ENCODE measurements at regions not wholly inside any gene's neighbourhood (a gene's known extent, or its start where the extent isn't known, plus 50 kb on each side); places are given as distances from the start of the nearest gene placed in this dataset.
A peak's percentile ranks its signal among the peaks of the same experiment; 100 is the strongest.

DNA sequence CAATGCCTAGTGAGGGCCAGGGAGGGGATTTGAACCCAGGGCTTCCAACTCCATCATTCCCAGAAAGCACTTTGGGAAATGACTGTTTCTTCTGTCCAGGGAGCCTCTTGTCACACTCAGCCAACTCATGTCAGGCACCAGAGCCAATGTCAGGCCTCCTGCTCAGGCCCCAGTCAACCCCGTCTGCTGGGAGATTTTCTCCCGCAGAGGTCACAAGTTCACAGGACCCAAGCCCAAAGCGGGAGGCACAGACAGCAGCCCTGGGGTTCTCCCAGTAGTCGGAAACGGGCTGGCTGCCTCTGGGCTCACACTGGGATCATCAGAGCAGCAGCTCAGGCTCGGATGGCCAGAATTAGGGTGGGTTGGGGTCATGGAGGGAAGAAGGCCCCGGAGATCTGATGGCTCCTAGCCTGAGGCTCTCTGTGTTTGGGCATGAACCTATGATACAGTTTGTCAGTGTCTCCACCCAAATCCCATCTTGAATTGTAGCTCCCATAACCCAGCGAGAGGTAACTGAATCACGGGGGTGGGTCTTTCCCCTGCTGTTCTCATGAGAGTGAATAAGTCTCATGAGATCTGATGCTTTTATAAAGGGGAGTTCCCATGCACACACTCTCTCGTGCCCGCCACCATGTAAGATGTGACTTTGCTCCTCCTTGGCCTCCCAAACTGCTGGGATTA, 255.5 kb downstream of the PARN start (continued):
- TF ChIP-seq, protein P1, sequence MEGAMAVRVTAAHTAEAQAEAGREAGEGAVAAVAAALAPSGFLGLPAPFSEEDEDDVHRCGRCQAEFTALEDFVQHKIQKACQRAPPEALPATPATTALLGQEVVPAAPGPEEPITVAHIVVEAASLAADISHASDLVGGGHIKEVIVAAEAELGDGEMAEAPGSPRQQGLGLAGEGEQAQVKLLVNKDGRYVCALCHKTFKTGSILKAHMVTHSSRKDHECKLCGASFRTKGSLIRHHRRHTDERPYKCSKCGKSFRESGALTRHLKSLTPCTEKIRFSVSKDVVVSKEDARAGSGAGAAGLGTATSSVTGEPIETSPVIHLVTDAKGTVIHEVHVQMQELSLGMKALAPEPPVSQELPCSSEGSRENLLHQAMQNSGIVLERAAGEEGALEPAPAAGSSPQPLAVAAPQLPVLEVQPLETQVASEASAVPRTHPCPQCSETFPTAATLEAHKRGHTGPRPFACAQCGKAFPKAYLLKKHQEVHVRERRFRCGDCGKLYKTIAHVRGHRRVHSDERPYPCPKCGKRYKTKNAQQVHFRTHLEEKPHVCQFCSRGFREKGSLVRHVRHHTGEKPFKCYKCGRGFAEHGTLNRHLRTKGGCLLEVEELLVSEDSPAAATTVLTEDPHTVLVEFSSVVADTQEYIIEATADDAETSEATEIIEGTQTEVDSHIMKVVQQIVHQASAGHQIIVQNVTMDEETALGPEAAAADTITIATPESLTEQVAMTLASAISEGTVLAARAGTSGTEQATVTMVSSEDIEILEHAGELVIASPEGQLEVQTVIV (IDR thresholded peaks at IDR 0.05; ENCODE audit: borderline replicate concordance, partially characterized antibody): no peak
- 0 out of 2 replicates have a peak, but pooled peaks have one; percentile 31 for TF ChIP-seq NR2F1 (conservative IDR thresholded peaks at IDR 0.05)

DNA sequence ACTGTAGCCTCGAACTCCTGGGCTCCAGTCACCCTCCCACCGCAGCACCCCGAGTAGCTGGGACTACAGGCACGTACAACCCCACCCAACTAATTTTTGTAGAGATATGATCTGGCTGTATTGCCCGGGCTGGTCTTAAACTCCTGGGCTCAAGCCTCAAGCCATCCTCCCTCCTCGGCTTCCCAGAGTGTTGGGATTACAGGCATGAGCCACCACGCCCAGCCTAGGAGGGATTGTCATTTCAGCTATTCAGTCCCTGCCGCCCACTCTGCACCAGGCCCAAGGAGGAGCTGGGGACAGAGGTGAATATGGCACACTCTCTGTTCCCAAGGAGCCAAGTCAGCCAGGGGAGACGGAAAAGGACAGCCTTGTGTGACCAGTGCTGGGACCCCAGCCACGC, 256.2 kb downstream of the PARN start:
- H3K9ac ChIP-seq (ENCODE audit: control insufficient read depth, insufficient read depth, low read length): no peak overlapping the region
- TF ChIP-seq MTA2 (IDR thresholded peaks at IDR 0.05; ENCODE audit: low read depth): no peak
- no peak for TF ChIP-seq SUZ12 (IDR thresholded peaks at IDR 0.05; ENCODE audit: unreplicated experiment)
- no peak for TF ChIP-seq POLR2AphosphoS2 (IDR thresholded peaks at IDR 0.05; ENCODE audit: low read depth, low read length)
- no peak for TF ChIP-seq CBFB (IDR thresholded peaks at IDR 0.05; ENCODE audit: low read depth)
- no peak for TF ChIP-seq SREBF2 (IDR thresholded peaks at IDR 0.05; ENCODE audit: low read length)
- TF ChIP-seq FOXM1 (IDR thresholded peaks at IDR 0.05; ENCODE audit: low read depth, low read length): no peak
- TF ChIP-seq, protein P2, sequence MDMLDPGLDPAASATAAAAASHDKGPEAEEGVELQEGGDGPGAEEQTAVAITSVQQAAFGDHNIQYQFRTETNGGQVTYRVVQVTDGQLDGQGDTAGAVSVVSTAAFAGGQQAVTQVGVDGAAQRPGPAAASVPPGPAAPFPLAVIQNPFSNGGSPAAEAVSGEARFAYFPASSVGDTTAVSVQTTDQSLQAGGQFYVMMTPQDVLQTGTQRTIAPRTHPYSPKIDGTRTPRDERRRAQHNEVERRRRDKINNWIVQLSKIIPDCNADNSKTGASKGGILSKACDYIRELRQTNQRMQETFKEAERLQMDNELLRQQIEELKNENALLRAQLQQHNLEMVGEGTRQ (IDR thresholded peaks at IDR 0.05; ENCODE audit: borderline replicate concordance, low read depth, low read length): no peak
- TF ChIP-seq BCL11A (IDR thresholded peaks at IDR 0.05; ENCODE audit: low read depth, low read length): no peak
- TF ChIP-seq, protein P3, sequence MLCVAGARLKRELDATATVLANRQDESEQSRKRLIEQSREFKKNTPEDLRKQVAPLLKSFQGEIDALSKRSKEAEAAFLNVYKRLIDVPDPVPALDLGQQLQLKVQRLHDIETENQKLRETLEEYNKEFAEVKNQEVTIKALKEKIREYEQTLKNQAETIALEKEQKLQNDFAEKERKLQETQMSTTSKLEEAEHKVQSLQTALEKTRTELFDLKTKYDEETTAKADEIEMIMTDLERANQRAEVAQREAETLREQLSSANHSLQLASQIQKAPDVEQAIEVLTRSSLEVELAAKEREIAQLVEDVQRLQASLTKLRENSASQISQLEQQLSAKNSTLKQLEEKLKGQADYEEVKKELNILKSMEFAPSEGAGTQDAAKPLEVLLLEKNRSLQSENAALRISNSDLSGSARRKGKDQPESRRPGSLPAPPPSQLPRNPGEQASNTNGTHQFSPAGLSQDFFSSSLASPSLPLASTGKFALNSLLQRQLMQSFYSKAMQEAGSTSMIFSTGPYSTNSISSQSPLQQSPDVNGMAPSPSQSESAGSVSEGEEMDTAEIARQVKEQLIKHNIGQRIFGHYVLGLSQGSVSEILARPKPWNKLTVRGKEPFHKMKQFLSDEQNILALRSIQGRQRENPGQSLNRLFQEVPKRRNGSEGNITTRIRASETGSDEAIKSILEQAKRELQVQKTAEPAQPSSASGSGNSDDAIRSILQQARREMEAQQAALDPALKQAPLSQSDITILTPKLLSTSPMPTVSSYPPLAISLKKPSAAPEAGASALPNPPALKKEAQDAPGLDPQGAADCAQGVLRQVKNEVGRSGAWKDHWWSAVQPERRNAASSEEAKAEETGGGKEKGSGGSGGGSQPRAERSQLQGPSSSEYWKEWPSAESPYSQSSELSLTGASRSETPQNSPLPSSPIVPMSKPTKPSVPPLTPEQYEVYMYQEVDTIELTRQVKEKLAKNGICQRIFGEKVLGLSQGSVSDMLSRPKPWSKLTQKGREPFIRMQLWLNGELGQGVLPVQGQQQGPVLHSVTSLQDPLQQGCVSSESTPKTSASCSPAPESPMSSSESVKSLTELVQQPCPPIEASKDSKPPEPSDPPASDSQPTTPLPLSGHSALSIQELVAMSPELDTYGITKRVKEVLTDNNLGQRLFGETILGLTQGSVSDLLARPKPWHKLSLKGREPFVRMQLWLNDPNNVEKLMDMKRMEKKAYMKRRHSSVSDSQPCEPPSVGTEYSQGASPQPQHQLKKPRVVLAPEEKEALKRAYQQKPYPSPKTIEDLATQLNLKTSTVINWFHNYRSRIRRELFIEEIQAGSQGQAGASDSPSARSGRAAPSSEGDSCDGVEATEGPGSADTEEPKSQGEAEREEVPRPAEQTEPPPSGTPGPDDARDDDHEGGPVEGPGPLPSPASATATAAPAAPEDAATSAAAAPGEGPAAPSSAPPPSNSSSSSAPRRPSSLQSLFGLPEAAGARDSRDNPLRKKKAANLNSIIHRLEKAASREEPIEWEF (IDR thresholded peaks at IDR 0.05; ENCODE audit: insufficient replicate concordance, low read depth, low read length): no peak
- TF ChIP-seq TCF7 (IDR thresholded peaks at IDR 0.05; ENCODE audit: borderline replicate concordance): no peak
- no peak for TF ChIP-seq BMI1 (IDR thresholded peaks at IDR 0.05; ENCODE audit: borderline replicate concordance)

More for the DNA sequence above, 256.2 kb downstream of the PARN start:
- H4K20me1 ChIP-seq (ENCODE audit: control insufficient read depth, insufficient read depth): no peaks in the 10 kb centered on the region
- no peaks in the 10 kb centered on the region; the same call in 2 of the 3 replicates for H3K9me3 ChIP-seq (replicated peaks; ENCODE audit: control insufficient read depth, insufficient read depth, low read length)
- DNase-seq (ENCODE audit: low read depth, low spot score) (no peak), ATAC-seq (no peak), FAIRE-seq (no peak)
- ChIA-PET CTCF (interaction anchor here (1.1 to 1.6 kb wide), 3 partner anchors 12 to 153 kb away, joined by 3 read pairs; no protein-coding TSS in a partner anchor), RAD21 (ENCODE audit: unreplicated experiment) (no interaction called here), SMC1A (ENCODE audit: uncharacterized antibody, unreplicated experiment) (interaction anchor here (1.2 kb wide), 1 partner anchor 19 kb away, joined by 4 read pairs; no protein-coding TSS in a partner anchor), POLR2A (no interaction called here)
- WGBS (ENCODE audit: insufficient coverage, insufficient replicate concordance, low lambda C conversion rate, missing lambda C conversion rate): 84% methylated on average over 10 of the region's 10 CpGs
- H3K27me3 ChIP-seq (replicated peaks in 1 of 2; ENCODE audit: control insufficient read depth in 2 of 2, insufficient read depth in 2 of 2, low read length in 1 of 2): no peaks in the 10 kb centered on the region
- H2AFZ ChIP-seq (ENCODE audit: control insufficient read depth, low read depth, low read length): no peak overlapping the region
- H3K4me2 ChIP-seq (ENCODE audit: control insufficient read depth, insufficient read depth): no peak overlapping the region
- no peaks in the 10 kb centered on the region for H3K36me3 ChIP-seq (ENCODE audit: control insufficient read depth in 2 of 2, insufficient read depth in 2 of 2, low read length in 1 of 2)
- intact Hi-C loops (cut with micrococcal nuclease; ENCODE audit: unreplicated experiment): no loop called here
- no peaks in the 10 kb centered on the region for H3K4me1 ChIP-seq (ENCODE audit: control insufficient read depth, insufficient read depth, low read length)
- H3K27ac ChIP-seq (ENCODE audit: control insufficient read depth, insufficient read depth): no peak overlapping the region
- no TSS peak for BruUV-seq (replicated peaks)
- H3K79me2 ChIP-seq (ENCODE audit: control insufficient read depth, insufficient read depth, low read length): no peaks in the 10 kb centered on the region
- H3K4me3 ChIP-seq: no peak overlapping the region
- in situ Hi-C loops (cut with MboI): no loop called here
